A673 (cell line): ENCODE measurements at regions not wholly inside any gene's neighbourhood (a gene's known extent, or its start where the extent isn't known, plus 50 kb on each side); places are given as distances from the start of the nearest gene placed in this dataset.
"Not testable (repeated sequence)": the region's sequence is repeated elsewhere in the genome, so short reads cannot be mapped to it uniquely, and the experiment has no call there.

Source experiments
- EZH2 ChIP-seq: fragments of 200-600 bp; sonication (generic); IDR thresholded peaks from 2 replicates; pipeline ENCODE4 v1.6.1; 2017; ENCODE audit warnings: borderline replicate concordance, low read depth, mild to moderate bottlenecking, mixed read lengths, antibody characterized with exemption, low read length; ENCODE audit not compliant: poor library complexity, severe bottlenecking
- TF ChIP-seq, protein P1 (sequence below): fragments of 300-800, 200-600 bp; sonication (generic); conservative IDR thresholded peaks from 2 replicates; pipeline ENCODE4 v1.5.1; 2017; ENCODE audit warnings: low read depth, mild to moderate bottlenecking, antibody characterized with exemption, low read length, moderate library complexity, mixed read lengths

DNA sequence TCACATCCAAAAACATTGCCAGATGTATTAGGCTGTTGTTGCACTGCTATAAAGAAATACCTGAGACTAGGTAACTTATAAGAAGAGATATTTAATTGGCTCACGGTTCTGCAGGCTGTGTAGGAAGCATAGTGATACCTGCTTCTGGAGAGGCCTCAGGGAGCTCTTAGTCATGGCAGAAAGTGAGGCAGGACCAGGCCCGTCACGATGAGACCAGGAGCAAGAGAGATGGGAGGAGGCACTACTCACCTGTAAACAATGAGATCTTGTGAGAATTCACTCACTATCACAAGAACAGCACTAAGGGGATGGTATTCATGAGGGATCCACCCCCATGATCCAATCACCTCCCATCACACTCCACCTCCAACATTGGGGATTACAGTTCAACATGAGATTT, 81.3 kb upstream of the C1QTNF3 start:
- TF ChIP-seq, protein P1, sequence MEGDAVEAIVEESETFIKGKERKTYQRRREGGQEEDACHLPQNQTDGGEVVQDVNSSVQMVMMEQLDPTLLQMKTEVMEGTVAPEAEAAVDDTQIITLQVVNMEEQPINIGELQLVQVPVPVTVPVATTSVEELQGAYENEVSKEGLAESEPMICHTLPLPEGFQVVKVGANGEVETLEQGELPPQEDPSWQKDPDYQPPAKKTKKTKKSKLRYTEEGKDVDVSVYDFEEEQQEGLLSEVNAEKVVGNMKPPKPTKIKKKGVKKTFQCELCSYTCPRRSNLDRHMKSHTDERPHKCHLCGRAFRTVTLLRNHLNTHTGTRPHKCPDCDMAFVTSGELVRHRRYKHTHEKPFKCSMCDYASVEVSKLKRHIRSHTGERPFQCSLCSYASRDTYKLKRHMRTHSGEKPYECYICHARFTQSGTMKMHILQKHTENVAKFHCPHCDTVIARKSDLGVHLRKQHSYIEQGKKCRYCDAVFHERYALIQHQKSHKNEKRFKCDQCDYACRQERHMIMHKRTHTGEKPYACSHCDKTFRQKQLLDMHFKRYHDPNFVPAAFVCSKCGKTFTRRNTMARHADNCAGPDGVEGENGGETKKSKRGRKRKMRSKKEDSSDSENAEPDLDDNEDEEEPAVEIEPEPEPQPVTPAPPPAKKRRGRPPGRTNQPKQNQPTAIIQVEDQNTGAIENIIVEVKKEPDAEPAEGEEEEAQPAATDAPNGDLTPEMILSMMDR, result not testable (repeated sequence)
- TF ChIP-seq EZH2, result not testable (repeated sequence)
